Endothelial cell of hepatic sinusoid (primary cell): ENCODE measurements at regions not wholly inside any gene's neighbourhood (a gene's known extent, or its start where the extent isn't known, plus 50 kb on each side); places are given as distances from the start of the nearest gene placed in this dataset.

Source experiments
- in situ Hi-C: cut with HindIII; loops from 2 replicates; pipeline ENCODE4 v1.10.0; 2017; ENCODE audit warnings: low sequenced_read_pairs

DNA sequence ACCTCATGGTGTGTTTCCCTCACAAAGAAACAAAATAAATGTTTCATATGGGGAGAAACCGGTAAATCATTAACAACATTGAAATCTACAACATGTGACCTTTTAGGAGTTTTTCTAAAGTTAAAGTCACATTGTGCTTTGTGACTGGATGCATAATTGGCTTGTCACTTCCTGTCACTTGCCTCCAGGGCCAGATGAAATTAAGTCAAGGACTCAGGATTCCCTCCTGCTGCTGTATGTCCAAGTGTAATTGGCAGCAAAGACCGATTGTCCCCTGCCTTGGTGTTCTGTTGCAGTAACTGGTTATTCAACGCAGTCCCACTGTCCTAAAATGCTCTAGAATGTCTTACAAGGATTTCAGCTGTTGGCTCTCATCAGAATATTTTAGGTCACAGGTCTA is 448.2 kb downstream of the LIG4 start:
- in situ Hi-C loops = no loop called here

DNA sequence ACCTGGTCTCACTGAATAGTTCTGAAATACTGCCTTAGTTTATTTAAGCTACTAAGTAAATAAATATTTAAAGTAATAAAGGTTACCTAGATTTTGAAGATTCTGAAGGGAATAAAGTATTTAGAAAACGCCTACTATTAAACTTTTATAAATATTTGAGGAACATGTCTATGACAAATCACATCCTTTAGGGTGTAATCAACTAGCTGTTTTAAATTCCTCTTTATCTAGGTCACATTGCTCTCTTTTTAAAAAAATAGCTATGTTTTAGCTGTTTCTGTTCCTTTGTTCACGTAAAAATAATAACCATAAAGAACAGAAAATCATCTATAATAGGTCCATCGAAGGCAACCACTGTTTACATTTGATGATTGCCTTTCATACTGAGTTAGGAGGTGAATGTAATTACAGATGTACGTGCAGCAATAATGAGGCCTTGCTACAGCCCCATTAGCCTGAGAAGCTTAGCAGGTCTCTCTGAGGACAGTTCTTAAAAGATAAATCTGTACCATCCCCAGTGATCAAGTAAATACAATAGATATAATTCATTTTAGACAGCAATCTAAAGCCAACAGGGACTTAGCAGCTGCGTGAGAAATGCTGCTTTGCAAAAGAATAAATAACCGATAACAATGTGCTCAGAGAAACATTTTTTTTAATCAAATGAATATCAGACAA is 449.5 kb downstream of the LIG4 start:
- in situ Hi-C loops = no loop called here

DNA sequence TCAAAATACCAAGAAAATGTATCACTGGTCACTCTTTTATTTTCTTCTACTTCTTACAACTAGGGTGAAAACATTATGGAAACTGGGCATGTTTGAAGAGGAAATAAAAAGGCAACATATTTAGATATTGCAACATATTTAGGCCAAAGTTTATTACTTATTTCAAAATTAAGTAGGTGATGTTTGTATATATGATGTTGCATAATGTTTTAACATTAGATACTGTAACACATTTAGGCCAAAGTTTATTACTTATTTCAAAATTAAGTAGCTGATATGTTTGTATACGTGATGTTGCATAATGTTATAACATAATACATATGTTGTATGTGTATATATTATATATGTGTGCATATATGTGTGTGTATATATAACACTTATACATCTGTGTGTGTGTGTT is 451.3 kb downstream of the LIG4 start:
- in situ Hi-C loops = no loop called here

DNA sequence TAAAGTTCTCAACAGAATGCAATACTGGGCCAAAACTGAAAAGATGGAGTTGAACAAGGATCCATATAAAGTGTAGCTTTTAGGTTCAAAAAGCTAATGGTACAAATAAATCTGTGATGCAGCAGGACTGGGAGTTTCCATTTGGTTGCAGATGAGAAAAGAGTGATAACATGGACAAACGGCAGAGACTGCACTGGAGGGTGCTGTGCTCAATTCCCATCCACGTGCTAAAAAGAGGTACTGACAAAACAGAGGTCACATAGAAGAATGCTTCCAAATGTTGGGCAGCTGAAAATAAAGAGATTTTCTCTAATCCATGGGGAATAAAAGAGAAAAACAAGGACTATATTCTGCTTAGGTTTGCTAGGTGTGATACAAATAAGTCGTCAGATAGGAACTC is 461.6 kb downstream of the LIG4 start:
- in situ Hi-C loops = no loop called here

DNA sequence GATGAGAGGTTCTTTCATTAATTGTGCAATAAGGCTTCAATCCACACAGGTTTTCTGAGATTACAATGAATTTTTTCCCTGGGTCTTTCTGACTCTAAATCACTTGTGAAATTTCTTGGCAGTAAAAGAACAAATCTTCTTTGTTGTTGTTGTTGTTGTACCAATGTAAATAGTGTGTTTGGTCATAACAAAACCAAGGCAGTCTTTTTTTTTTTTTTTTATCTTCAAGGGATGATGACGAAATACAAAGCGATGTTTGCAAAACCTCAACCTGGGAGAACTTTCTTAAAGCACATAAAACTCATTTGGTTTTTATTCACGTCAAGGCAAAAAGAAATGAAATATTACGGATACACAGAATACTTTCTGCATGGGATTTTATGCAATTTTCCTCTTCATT is 462.0 kb downstream of the LIG4 start:
- in situ Hi-C loops = no loop called here

DNA sequence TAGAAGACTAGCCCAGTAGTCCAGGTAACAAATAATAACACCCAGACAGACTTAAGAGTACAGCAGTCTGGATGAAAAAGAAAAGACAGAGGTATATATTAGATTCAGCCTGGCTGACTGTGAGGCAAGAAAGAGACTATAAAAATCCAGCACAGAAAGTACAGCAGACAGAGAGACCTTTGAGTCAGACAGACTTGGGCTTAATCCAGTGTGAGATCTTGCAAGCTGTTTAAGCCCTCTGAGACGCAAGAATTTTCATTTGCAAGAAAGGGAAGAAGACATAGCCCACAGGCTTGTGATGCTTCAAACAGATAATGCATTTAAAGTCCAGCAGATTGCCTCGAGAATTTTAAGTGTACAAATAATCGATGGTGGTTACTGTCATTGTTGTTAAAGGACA is 471.4 kb downstream of the LIG4 start:
- in situ Hi-C loops = no loop called here

DNA sequence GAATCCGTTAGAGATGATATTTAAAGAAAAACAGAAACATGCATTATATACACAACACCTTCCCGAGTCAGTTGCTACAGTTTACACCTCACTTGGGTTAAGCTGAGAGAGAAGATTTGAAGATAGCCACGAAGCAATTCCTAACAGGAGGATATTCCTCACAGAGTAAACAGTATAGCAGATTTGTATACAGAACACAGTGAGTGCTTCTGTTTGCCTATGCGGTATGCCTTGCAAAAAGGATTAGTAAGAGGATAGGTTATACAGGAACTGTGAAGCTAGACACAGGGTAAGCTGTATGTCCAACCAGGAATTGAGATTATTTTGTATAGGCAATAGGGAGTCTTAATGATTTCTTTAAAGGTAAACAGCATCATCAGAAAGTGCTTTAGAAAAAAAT is 471.8 kb downstream of the LIG4 start:
- in situ Hi-C loops = no loop called here

DNA sequence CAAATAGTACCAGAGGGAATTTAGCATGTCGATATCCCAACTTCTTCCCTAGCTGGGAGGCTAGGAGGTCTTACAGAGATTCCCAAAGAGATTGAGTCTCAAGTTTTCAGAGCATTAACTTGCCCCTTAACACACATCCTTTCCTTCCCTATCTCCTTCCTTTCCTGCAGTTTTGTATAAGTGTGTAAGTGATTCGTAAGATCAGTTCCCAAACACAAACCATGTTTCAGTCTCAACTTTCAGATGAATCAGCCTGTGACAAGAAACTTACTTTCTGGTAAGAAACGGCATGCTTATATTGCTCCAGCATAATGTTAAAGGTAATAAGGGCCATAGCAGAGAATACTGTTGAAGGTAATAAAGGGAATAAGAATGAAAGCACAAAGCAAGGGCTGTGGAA is 472.2 kb downstream of the LIG4 start:
- in situ Hi-C loops = no loop called here

DNA sequence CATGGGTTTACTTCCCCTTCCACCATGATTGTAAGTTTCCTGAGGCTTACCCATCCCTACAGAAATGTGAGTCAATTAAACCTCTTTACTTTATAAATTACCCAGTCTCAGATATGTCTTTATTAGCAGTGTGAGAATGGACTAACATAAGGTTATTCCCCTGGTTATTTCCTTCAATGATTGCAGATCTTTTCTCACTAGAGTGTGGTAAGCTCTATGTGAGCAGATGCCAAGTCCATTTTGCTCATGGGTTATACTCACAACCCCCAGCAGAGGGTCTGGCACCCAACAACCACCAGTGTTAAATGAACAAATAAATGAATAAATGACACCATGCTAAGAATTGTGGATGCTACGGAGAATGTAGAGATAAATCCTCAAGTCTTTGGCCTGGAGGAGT is 472.8 kb downstream of the LIG4 start:
- in situ Hi-C loops = no loop called here

DNA sequence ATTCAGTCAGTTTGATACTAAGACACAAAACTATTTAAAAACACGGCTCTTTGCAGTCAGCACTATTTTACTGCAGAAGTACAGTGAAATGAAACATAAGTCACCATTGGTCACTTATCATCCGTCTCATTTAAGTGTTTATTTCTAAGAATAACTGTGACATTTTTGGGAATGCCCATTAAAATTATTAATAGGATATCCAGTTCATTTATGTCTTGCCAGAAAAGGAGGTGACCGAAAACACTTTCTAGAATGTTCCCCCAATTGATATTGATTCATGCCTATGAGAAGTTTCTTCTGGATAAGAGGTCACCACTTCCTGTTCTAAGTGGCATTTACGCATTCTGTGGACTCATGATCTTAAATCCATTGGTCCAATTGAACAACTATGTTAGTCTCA is 477.3 kb downstream of the LIG4 start:
- in situ Hi-C loops = no loop called here

DNA sequence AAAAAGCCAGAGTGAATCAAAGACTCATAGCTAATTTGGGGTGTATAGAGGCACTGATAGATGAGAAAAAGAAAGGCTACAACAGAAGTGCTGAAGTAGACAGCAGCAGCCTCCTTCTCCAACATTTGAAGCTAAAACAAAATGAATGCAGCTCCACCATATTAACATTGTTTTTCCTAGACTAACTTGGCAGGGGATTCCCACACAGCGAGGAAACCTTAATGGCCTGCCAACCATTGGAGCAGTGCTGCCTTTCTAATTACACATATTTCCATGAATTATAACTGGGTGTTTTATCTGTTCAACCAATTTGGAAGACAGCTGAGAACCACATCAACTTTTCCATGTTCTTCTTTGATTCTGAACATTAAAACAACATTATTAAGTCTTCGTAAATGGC is 478.6 kb downstream of the LIG4 start:
- in situ Hi-C loops = no loop called here

DNA sequence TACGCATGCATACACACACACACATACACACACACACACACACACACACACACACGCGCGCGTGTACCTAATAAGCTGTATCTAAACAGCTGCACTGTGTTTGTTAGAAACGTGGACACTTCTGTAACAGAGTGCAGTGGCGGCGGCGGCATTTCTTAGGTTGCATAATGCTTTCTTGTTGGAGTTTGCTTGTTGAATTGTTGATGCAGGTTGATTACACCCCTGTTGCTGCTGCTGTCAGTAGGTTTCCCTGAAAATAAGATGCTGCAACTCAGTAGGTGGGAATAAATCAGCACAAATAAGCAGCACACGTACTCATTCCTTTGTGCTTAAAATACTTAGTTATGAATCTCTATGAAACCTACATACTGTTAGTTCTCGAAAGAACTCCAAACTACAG is 479.2 kb downstream of the LIG4 start:
- in situ Hi-C loops = no loop called here

DNA sequence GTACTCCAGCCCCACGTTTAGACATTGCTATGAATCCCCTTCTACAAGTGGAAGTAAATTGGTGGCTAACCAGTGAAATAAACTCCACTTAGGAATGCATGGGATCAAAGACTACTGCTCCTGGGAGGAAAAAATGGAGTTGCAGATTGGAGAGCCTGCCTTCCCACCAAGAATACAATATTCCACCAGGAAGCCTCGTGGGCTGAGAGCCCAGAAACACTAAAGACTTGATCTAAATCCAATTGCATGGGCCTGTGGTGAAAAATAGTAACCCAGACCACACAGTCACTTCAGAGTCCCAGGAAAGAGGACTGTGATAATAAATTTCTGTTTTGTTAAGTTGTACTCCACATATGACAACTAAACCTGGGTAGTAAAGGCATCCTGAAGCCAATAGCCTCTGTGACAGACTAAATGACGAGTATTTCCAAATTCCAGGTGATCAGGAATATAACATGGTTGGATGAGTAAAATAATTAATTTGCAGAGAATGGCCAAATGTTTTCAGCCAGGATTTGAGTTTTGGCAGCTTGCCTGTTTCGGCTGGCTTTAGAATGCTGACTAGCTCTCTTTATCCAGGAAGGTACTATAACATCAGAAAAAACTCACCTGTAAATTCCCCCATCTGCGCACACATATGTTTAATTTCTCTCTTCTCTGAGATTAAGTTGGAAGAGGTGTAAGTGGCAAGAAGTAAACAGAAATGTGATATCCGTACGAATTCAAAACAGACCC is 480.3 kb downstream of the LIG4 start:
- in situ Hi-C loops = no loop called here

DNA sequence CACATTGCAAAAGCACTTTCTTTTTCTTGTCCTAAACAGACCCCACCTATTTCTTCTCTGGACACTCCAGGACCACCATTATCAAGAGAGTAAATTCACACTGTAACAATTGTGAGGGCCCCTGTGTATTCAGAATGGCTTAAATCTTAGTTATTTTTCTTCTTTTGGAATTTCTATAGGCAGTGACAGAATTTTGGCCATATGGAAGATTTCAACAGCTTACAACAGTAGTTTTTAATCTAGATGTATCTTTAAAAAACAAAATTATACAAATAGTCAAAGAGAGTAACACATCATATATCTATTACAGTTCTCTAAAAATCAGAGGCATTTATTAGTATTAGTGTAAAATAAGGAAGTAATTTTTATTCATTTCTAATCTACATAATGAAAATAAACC is 482.1 kb downstream of the LIG4 start:
- in situ Hi-C loops = no loop called here

DNA sequence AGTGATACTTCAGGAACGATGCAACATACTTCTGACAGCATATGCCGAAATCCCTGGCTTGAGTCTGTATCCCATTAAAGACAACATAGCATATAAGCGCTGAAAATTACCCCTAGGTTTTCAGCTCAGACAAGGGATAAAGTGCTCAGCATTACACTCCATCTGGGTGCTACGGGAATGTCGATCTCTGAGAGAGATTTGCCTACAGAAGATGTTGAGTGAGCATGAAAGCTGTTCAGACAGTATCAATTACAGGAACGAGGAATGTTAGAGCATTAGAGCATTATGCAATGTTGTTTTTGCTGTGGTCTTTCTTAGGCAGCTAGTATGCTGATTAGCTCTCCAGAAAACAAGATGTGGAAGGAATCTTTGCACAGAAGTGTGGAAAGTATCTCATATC is 484.5 kb downstream of the LIG4 start:
- in situ Hi-C loops = no loop called here

DNA sequence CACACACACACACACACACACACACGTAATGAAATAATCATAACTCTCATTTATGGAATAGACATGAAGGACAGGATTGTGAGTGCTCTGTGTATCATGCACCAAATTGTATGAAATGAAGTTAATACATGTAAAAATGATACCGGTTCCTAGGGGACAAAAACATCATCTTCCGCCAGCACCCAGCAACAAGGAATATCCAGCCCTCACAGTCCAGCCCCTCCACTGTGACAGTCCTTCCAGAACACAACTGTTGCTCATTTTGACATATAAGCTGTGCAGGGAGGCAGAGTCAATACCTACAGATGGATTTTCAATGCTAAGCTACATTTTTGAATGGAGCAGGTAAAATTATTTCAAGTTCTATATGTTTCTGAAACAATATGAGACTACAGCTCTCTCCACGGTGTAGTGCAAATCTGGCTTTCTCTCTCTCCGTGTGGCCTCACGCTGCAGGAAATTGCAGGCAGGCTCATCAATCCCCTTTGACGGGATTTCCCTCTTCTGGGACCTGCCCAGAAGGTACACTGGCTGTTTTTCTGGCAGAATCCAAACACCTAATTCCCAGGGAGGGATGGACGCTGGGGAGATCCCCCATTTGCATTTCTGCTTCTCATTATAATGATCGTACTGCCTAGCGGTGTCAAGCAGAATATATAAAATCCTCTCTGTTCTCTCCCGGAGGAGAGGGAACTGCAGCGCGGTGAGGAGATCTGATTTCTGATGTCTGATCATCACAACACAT is 494.0 kb downstream of the LIG4 start:
- in situ Hi-C loops = no loop called here

DNA sequence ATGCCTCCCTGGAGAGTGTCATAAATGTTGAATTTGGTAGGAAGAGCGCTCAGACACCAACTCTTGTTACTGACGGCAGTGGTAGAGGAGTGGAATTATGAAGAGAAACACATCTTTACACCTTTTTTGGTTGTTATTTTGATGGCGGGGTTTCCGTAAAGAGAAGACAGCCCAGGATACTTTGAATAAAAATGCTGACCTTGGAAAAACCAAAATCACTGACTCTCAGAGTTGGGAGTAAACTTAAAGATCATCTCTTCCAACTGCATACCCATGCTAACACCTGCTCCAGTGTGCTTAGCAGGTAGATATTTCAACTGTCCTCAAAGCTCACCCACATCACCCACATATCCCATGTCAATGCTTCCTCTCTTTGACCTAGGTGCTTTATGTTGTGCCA is 498.6 kb downstream of the LIG4 start:
- in situ Hi-C loops = no loop called here

DNA sequence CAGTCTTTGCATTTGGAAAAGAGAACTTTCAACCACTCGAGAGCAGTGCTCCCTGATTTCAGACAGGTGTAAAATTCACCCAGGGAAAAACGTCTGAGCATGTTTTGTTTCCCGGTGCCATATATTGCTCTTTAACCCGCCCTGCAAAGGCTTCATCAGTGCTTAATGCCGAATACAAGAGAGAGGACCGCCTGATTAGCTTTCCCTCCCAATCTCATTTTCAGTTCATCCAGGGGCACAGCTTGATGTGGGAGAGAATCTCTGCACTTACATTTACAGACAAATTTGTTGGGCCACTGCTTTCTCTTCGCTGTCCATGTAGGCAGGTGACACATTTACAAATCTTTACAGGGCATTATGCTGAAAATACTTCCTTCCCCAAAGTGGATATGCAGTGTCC is 499.1 kb downstream of the LIG4 start:
- in situ Hi-C loops = no loop called here

DNA sequence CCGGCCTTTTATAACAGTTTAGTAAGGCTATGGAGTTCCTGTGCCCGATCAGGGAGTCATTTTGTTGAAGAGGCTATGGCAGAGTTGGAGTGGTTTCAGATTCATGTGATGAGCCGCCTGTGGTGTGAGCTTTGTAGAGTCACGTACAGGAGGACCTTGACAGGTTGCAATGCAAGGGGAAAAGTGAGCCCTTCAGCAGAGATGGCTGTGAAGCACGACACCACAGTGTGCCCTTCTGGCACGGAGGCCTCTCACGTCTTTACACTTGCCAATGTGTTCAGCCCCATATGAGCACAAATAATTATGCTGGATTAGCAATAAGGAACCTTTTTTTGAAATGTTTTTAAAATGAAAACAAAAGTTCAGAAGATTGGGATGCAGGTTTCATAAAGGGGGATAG is 499.8 kb downstream of the LIG4 start:
- in situ Hi-C loops = no loop called here

DNA sequence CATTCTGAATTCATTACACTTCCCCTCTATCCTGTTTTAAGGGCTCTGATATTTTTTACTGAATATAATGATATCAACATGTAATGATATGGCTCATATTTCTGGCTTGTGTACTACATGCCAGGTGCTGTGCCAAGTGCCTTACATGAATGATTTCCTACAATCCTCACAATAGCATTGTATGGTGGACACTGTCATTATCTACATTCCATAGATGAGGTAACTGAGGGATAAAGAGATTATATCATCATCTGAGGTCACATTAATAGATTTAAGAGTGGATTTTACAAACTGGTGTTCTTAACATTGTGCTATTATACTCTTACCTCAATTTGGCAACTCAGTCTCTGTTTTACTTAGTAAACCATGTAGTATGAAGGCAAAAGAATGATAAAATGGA is 502.0 kb downstream of the LIG4 start:
- in situ Hi-C loops = no loop called here

DNA sequence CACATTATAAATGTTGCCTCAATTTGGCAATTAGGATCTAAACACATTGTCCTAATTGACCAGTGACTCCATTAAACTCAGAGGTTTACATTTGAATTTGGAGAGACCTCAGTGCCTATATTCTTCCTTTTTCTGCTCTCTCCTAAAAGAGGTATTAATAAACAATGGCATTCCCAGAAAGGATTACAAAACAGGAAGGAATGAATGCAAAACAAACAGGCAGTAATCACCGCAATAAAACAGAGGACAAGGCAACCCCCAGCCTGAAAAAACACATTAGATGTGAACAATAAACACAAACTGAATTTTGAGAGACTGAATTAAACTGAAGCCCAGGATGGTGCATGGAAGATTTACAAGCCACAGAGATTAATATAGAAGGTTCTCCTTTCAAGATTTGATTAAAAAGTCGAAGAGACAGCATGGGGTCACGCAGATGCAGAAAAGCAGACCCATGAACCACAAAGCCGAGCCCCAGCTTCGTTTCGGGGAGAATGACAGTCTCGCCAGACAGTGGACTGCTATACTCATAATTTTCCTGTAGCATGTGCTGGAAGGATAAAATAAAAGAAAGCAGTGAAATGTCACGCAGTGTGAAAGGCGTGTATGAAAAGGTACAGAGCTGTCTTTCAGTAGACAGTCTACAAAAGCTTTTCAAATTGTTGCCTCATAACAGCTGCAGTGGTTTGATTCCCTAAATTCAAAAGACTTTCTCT is 503.0 kb downstream of the LIG4 start:
- in situ Hi-C loops = no loop called here

DNA sequence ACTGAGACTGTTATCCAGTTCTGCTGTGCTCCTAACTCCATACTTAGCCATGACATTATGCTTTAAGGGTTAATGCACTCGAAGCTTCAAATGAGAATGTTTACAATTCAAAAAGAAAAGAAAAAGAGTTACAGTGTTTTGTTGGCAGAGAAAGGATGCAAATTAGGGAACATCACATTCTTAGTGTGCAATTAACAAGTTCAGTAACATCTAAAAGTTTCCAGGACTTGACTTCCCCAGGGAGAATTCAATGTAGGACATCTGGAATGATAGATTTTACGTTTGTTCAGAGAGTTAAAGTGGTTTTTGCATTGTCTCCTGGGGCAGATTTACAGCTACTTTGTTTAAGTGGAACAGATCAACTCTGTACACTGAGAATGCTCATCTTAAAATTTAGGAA is 525.2 kb downstream of the LIG4 start:
- in situ Hi-C loops = no loop called here
